Activated gamma-delta T cell treated with anti-CD3 and anti-CD28 coated beads, Interleukin-2, amount 50 U/mL, for 16 hours (primary cell): ENCODE measurements at regions not wholly inside any gene's neighbourhood (a gene's known extent, or its start where the extent isn't known, plus 50 kb on each side); places are given as distances from the start of the nearest gene placed in this dataset.

ENCODE experiments used
- DNase-seq: peaks from one replicate; pipeline ENCODE4 v3.0.0-alpha.2; 2020; ENCODE audit warnings: low read depth

- DNase-seq: no peak
Observed at GRCh38 chr6:6920114-6920986, 187.4 kb upstream of the RREB1 start.

GRCh38 chr6:6920987-6921313 lies 186.8 kb upstream of the RREB1 start:
- DNase-seq: no peak

GRCh38 chr6:6922166-6922565 lies 185.6 kb upstream of the RREB1 start:
- DNase-seq: no peak

GRCh38 chr6:6923605-6924004 lies 184.2 kb upstream of the RREB1 start:
- DNase-seq: no peak

- DNase-seq: no peak
Observed at GRCh38 chr6:6924708-6925107, 183.1 kb upstream of the RREB1 start.

- DNase-seq: no peak
Observed at GRCh38 chr6:6925391-6926164, 182.2 kb upstream of the RREB1 start.

GRCh38 chr6:6926856-6927255 lies 180.9 kb upstream of the RREB1 start:
- no peak for DNase-seq

- DNase-seq: no peak
Observed at GRCh38 chr6:6927521-6928361, 180.0 kb upstream of the RREB1 start.

GRCh38 chr6:6930223-6930880 lies 177.4 kb upstream of the RREB1 start:
- DNase-seq: no peak

GRCh38 chr6:6931071-6932025 lies 176.4 kb upstream of the RREB1 start:
- no peak for DNase-seq

GRCh38 chr6:6932341-6932740 lies 175.4 kb upstream of the RREB1 start:
- DNase-seq: no peak

- DNase-seq: no peak
Observed at GRCh38 chr6:6932968-6933367, 174.8 kb upstream of the RREB1 start.

- DNase-seq: no peak
Observed at GRCh38 chr6:6940031-6941025, 167.4 kb upstream of the RREB1 start.

- no peak for DNase-seq
Observed at GRCh38 chr6:6941201-6941600, 166.6 kb upstream of the RREB1 start.

GRCh38 chr6:6942091-6942490 lies 165.7 kb upstream of the RREB1 start:
- no peak for DNase-seq

GRCh38 chr6:6942831-6943230 lies 164.9 kb upstream of the RREB1 start:
- DNase-seq: peak; percentile 2

GRCh38 chr6:6943421-6943820 lies 164.3 kb upstream of the RREB1 start:
- no peak for DNase-seq

GRCh38 chr6:6946206-6947155 lies 161.3 kb upstream of the RREB1 start:
- no peak for DNase-seq
